ENCODE measurements at regions not wholly inside any gene's neighbourhood (a gene's known extent, or its start where the extent isn't known, plus 50 kb on each side); places are given as distances from the start of the nearest gene placed in this dataset.

DNA sequence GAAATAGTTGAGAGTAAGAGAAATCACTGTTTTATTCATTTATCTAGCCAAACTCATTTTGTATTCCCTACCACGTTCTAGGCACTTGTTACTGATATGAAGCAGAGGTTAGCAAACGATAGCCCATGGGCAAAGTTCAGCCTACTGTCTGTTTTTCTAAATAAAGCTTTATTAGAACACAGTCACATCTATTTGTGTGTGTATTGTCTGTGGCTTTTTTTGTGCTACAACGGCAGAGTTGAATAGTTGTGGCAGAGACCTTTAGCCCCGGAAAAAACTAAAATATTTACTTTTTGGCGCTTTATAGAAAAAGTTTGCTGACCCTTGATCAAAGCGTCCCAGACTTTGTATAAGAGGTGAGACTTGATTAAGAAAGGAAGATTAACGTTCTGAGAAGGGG is 289.1 kb upstream of the CFAP20DC start:
- Histone ChIP-seq H3K9me3 (ENCODE audit: control insufficient read depth, insufficient read depth, low read length) (no peaks in the 10 kb centered on the region), H3K4me1 (ENCODE audit: control insufficient read depth, insufficient read depth, low read length) (no peaks in the 10 kb centered on the region), H3K4me3 (ENCODE audit: low read depth, low read length) (no peak overlapping the region), H3K27me3 (ENCODE audit: control insufficient read depth, insufficient read depth, low read length) (no peaks in the 10 kb centered on the region), H3K9ac (ENCODE audit: low read depth, low read length) (no peak overlapping the region), H3K36me3 (ENCODE audit: control insufficient read depth, insufficient read depth, low read length) (no peaks in the 10 kb centered on the region)

DNA sequence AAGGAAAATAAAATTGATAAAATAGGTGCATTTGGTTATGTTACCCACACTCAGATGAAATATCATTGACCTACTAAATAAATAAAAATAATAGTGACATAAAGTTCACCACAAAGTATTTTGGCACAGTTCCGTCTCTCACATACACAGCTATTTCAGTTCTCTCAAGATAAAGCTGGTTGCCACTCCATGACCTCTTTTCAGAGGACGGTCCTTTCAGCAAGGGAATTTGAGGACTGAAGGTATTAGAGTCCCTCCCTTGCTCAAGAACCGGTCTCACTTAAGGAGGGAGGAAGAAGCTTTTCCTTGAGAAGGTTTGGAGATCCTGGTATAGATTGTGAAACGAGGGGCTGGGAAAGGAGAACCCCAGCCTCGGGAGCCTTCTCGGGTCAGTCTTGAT is 285.5 kb upstream of the CFAP20DC start:
- Histone ChIP-seq H3K9me3 (ENCODE audit: control insufficient read depth, insufficient read depth, low read length) (no peaks in the 10 kb centered on the region), H3K4me3 (ENCODE audit: low read depth, low read length) (no peak overlapping the region)

GRCh38 chr3:59334585-59334984 is 284.8 kb upstream of the CFAP20DC start:
- no peaks in the 10 kb centered on the region for H3K9me3 ChIP-seq (ENCODE audit: control insufficient read depth, insufficient read depth, low read length)
- H3K27me3 ChIP-seq (ENCODE audit: control insufficient read depth, insufficient read depth, low read length): no peaks in the 10 kb centered on the region
- no peak overlapping the region for H3K9ac ChIP-seq (ENCODE audit: low read depth, low read length)
- no peak overlapping the region for H3K4me3 ChIP-seq (ENCODE audit: low read depth, low read length)
- no peaks in the 10 kb centered on the region for H3K4me1 ChIP-seq (ENCODE audit: control insufficient read depth, insufficient read depth, low read length)
- H3K36me3 ChIP-seq (ENCODE audit: control insufficient read depth, insufficient read depth, low read length): no peaks in the 10 kb centered on the region

More for the DNA sequence above, 285.5 kb upstream of the CFAP20DC start:
- H3K36me3 ChIP-seq (ENCODE audit: control insufficient read depth, insufficient read depth, low read length): no peaks in the 10 kb centered on the region
- H3K27me3 ChIP-seq (ENCODE audit: control insufficient read depth, insufficient read depth, low read length): no peaks in the 10 kb centered on the region
- no peaks in the 10 kb centered on the region for H3K4me1 ChIP-seq (ENCODE audit: control insufficient read depth, insufficient read depth, low read length)
- H3K9ac ChIP-seq (ENCODE audit: low read depth, low read length): no peak overlapping the region

GRCh38 chr3:59327376-59327808 is 277.6 kb upstream of the CFAP20DC start:
- no peaks in the 10 kb centered on the region for H3K27me3 ChIP-seq (ENCODE audit: control insufficient read depth, insufficient read depth, low read length)
- H3K4me1 ChIP-seq (ENCODE audit: control insufficient read depth, insufficient read depth, low read length): no peaks in the 10 kb centered on the region
- H3K4me3 ChIP-seq (ENCODE audit: low read depth, low read length): no peak overlapping the region
- H3K36me3 ChIP-seq (ENCODE audit: control insufficient read depth, insufficient read depth, low read length): no peaks in the 10 kb centered on the region
- H3K9me3 ChIP-seq (ENCODE audit: control insufficient read depth, insufficient read depth, low read length): no peaks in the 10 kb centered on the region
- no peak overlapping the region for H3K9ac ChIP-seq (ENCODE audit: low read depth, low read length)

GRCh38 chr3:59326246-59327024 is 276.6 kb upstream of the CFAP20DC start:
- H3K27me3 ChIP-seq (ENCODE audit: control insufficient read depth, insufficient read depth, low read length): no peaks in the 10 kb centered on the region
- H3K9ac ChIP-seq (ENCODE audit: low read depth, low read length): no peak overlapping the region
- no peaks in the 10 kb centered on the region for H3K36me3 ChIP-seq (ENCODE audit: control insufficient read depth, insufficient read depth, low read length)
- no peaks in the 10 kb centered on the region for H3K9me3 ChIP-seq (ENCODE audit: control insufficient read depth, insufficient read depth, low read length)
- no peak overlapping the region for H3K4me3 ChIP-seq (ENCODE audit: low read depth, low read length)
- H3K4me1 ChIP-seq (ENCODE audit: control insufficient read depth, insufficient read depth, low read length): no peaks in the 10 kb centered on the region

GRCh38 chr3:59321881-59322540 is 272.2 kb upstream of the CFAP20DC start:
- no peaks in the 10 kb centered on the region for H3K4me1 ChIP-seq (ENCODE audit: control insufficient read depth, insufficient read depth, low read length)
- no peaks in the 10 kb centered on the region for H3K36me3 ChIP-seq (ENCODE audit: control insufficient read depth, insufficient read depth, low read length)
- H3K27me3 ChIP-seq (ENCODE audit: control insufficient read depth, insufficient read depth, low read length): no peaks in the 10 kb centered on the region
- no peak overlapping the region for H3K9ac ChIP-seq (ENCODE audit: low read depth, low read length)
- no peak overlapping the region for H3K4me3 ChIP-seq (ENCODE audit: low read depth, low read length)
- H3K9me3 ChIP-seq (ENCODE audit: control insufficient read depth, insufficient read depth, low read length): no peaks in the 10 kb centered on the region

DNA sequence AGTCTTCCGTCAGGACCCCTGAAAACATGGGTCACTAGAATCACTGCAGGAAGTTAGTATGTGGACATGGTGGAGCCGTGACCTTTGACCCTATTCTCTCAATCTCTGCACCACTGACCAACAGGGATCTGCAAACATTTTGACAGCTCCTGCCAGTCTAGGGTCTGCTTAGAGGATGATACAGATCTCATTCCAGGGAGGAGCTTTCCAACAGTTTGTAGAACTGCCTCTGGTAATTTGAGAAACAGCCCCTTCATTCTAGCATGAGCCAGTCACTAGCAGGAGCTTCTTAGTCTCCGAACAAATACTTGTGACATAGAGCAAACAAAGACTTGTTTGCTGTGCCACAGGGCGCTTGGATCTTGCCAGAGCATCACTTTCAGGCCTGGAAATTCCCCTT is 270.3 kb upstream of the CFAP20DC start:
- Histone ChIP-seq H3K27me3 (ENCODE audit: control insufficient read depth, insufficient read depth, low read length) (no peaks in the 10 kb centered on the region), H3K4me3 (ENCODE audit: low read depth, low read length) (no peak overlapping the region), H3K36me3 (ENCODE audit: control insufficient read depth, insufficient read depth, low read length) (no peaks in the 10 kb centered on the region), H3K9ac (ENCODE audit: low read depth, low read length) (no peak overlapping the region), H3K9me3 (ENCODE audit: control insufficient read depth, insufficient read depth, low read length) (no peaks in the 10 kb centered on the region), H3K4me1 (ENCODE audit: control insufficient read depth, insufficient read depth, low read length) (no peaks in the 10 kb centered on the region)

DNA sequence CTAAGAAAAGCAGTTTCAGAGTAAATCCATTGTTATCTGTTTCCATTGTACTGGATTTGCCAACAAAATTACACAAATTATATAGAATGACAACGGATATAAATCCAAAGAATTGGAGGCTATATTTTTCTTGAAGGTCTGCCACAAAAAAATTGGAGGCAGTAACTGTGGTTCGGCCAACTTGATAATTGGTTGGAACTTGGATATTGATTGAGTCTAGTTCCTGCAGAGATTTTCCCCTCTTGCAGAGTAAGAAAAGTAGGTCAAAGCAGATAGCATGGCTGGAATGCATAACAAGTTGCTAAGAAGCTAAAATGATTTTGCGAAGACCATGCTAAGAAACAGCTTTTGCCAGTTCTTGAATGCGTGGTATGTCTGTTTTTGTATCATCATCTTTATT is 269.6 kb upstream of the CFAP20DC start:
- no peaks in the 10 kb centered on the region for H3K4me1 ChIP-seq (ENCODE audit: control insufficient read depth, insufficient read depth, low read length)
- H3K4me3 ChIP-seq (ENCODE audit: low read depth, low read length): no peak overlapping the region
- no peaks in the 10 kb centered on the region for H3K36me3 ChIP-seq (ENCODE audit: control insufficient read depth, insufficient read depth, low read length)
- H3K9ac ChIP-seq (ENCODE audit: low read depth, low read length): no peak overlapping the region
- H3K9me3 ChIP-seq (ENCODE audit: control insufficient read depth, insufficient read depth, low read length): no peaks in the 10 kb centered on the region
- H3K27me3 ChIP-seq (ENCODE audit: control insufficient read depth, insufficient read depth, low read length): no peaks in the 10 kb centered on the region

DNA sequence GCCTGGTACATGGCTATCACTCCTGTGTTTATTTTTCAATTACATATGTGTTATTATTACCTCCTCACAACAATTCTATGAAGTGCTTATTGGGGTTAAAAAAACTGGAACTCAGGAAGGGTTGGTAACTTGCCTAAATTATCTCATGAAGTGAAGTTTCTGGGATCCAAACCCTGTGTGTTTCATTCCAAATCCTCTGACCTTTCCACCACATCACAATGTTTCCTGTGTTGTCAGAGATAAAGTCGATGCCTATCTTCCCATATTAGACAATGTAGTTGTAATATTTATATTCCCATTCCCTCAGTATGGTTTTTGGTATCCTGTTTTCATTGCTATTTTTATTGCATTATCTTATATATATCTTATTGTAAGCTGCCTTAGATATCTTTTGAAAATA is 269.1 kb upstream of the CFAP20DC start:
- Histone ChIP-seq H3K36me3 (ENCODE audit: control insufficient read depth, insufficient read depth, low read length) (no peaks in the 10 kb centered on the region), H3K9me3 (ENCODE audit: control insufficient read depth, insufficient read depth, low read length) (no peaks in the 10 kb centered on the region), H3K27me3 (ENCODE audit: control insufficient read depth, insufficient read depth, low read length) (no peaks in the 10 kb centered on the region), H3K9ac (ENCODE audit: low read depth, low read length) (no peak overlapping the region), H3K4me3 (ENCODE audit: low read depth, low read length) (no peak overlapping the region), H3K4me1 (ENCODE audit: control insufficient read depth, insufficient read depth, low read length) (no peaks in the 10 kb centered on the region)

GRCh38 chr3:59317386-59317785 is 267.6 kb upstream of the CFAP20DC start:
- H3K27me3 ChIP-seq (ENCODE audit: control insufficient read depth, insufficient read depth, low read length): no peaks in the 10 kb centered on the region
- no peaks in the 10 kb centered on the region for H3K36me3 ChIP-seq (ENCODE audit: control insufficient read depth, insufficient read depth, low read length)
- no peaks in the 10 kb centered on the region for H3K9me3 ChIP-seq (ENCODE audit: control insufficient read depth, insufficient read depth, low read length)
- H3K4me1 ChIP-seq (ENCODE audit: control insufficient read depth, insufficient read depth, low read length): no peaks in the 10 kb centered on the region
- H3K9ac ChIP-seq (ENCODE audit: low read depth, low read length): no peak overlapping the region
- H3K4me3 ChIP-seq (ENCODE audit: low read depth, low read length): no peak overlapping the region

DNA sequence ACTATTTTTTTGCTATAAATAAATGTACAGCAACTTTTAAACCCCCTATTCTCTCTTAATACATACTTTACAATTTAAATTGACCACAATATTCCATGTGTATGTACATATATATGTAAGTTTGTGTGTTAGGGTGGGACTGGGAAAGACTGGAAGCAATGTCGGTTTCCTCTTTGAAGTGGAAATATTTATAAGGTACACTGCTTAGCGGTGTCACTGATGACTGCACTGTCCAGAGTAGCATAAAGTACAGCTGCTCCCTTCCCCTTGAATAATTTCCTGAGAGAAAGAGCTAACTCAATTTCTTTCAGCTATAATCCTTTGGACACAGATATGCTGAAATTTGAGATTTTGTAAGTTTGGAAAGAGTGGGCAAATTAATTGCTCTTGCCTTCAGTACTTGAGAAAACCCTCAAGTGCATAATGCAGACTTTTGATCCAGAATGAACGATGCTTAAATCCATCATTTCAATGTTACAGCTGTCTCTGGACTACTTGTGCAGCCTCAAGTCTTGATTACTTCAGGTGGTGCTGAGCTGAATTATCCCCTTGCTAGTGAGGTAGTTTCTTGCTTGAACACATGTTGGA is 267.0 kb upstream of the CFAP20DC start:
- Histone ChIP-seq H3K9me3 (ENCODE audit: control insufficient read depth, insufficient read depth, low read length) (no peaks in the 10 kb centered on the region), H3K36me3 (ENCODE audit: control insufficient read depth, insufficient read depth, low read length) (no peaks in the 10 kb centered on the region), H3K4me1 (ENCODE audit: control insufficient read depth, insufficient read depth, low read length) (no peaks in the 10 kb centered on the region), H3K4me3 (ENCODE audit: low read depth, low read length) (no peak overlapping the region), H3K27me3 (ENCODE audit: control insufficient read depth, insufficient read depth, low read length) (no peaks in the 10 kb centered on the region), H3K9ac (ENCODE audit: low read depth, low read length) (no peak overlapping the region)

DNA sequence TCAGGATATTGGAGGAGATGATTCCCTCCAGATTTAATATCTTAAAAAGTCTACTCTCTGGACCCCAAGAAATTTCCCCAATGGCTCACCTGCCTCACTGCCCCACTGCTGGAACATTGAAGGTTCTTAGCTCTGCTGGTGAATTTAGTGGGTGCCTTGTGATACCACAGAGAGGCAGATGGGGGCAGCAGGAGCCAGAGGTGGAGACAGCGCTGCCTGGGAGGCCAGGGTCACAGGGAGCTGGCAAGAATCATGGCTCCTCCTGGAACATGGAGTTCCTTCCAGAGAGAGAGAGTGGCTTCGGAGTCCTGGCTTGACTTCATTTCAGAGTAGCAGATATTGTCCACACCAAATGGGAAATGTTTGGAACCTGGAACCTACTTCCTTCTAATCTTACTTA is 263.5 kb upstream of the CFAP20DC start:
- Histone ChIP-seq H3K4me1 (ENCODE audit: control insufficient read depth, insufficient read depth, low read length) (no peaks in the 10 kb centered on the region), H3K36me3 (ENCODE audit: control insufficient read depth, insufficient read depth, low read length) (no peaks in the 10 kb centered on the region), H3K9ac (ENCODE audit: low read depth, low read length) (no peak overlapping the region), H3K4me3 (ENCODE audit: low read depth, low read length) (no peak overlapping the region), H3K9me3 (ENCODE audit: control insufficient read depth, insufficient read depth, low read length) (no peaks in the 10 kb centered on the region), H3K27me3 (ENCODE audit: control insufficient read depth, insufficient read depth, low read length) (no peaks in the 10 kb centered on the region)

All from iPS-15b (cell line).